ENCODE measurements at regions not wholly inside any gene's neighbourhood (a gene's known extent, or its start where the extent isn't known, plus 50 kb on each side); places are given as distances from the start of the nearest gene placed in this dataset.
"Not testable (repeated sequence)": the region's sequence is repeated elsewhere in the genome, so short reads cannot be mapped to it uniquely, and the experiment has no call there.

DNA sequence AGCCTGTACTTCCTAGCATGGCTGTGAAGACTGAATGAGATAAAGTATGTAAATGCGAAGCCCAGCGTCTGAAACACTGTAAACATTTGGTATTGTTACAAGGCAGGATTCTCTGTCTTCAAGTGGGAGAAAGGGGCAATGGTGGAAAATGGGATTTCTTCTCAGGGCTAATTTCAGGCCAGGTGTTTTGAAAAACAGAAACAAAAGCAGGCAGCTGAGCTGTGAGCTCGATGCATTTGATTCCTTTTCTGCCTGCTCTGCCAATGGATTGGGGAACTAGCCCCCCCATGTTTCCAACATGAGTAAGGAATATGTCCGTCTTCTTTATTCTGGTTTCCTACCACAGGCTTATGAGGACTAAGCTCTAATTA is 732.1 kb upstream of the AUTS2 start:
- no peak for DNase-seq
- H3K27ac ChIP-seq: no peak overlapping the region
- intact Hi-C loops (cut with DNase I): no loop called here
- H3K27me3 ChIP-seq: no peaks in the 10 kb centered on the region
- H3K4me1 ChIP-seq: no peaks in the 10 kb centered on the region
- no peak overlapping the region for H3K4me3 ChIP-seq
- H3K9me3 ChIP-seq: no peaks in the 10 kb centered on the region
- no peaks in the 10 kb centered on the region for H3K36me3 ChIP-seq
- 58 to 59% methylated on average over 4 of the region's 4 CpGs for WGBS, 2 donors
- TF ChIP-seq CTCF (IDR thresholded peaks at IDR 0.05): no peak
- no peak for TF ChIP-seq POLR2A (IDR thresholded peaks at IDR 0.05)

DNA sequence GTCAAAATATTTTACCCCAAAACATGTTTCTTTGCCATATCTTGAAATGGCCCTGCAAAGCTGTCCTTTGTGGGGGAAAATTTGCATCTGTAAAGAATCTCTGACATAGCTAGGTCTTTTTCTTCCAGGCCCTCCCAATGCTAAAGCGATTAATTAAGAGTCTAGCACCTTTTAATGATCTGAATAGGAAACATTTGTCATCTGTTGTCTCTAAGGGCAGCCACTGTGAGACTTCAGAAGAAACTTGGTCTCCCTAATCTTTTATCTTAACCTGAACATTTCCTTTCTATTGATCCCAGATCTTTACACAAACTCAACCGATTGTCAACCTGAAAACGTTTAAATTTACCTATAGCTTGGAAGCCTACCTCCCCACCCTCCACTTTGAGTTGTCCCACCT is 731.6 kb upstream of the AUTS2 start:
- 52 to 54% methylated on average over 3 of the region's 3 CpGs for WGBS, 2 donors
- H3K4me1 ChIP-seq; H3K27ac ChIP-seq; H3K27me3 ChIP-seq; intact Hi-C loops (cut with DNase I); DNase-seq; H3K4me3 ChIP-seq; H3K9me3 ChIP-seq; H3K36me3 ChIP-seq: not testable (repeated sequence)

- TF ChIP-seq POLR2A (IDR thresholded peaks at IDR 0.05): no peak
- TF ChIP-seq CTCF (IDR thresholded peaks at IDR 0.05): no peak
- H3K9me3 ChIP-seq: no peaks in the 10 kb centered on the region
Measured at GRCh38 chr7:68868978-68869377, 729.3 kb upstream of the AUTS2 start.

GRCh38 chr7:68873616-68874015 is 724.7 kb upstream of the AUTS2 start:
- no peak for TF ChIP-seq POLR2A (IDR thresholded peaks at IDR 0.05)
- no peak for TF ChIP-seq CTCF (IDR thresholded peaks at IDR 0.05)
- Histone ChIP-seq H3K4me1 (no peaks in the 10 kb centered on the region), H3K4me3 (no peak overlapping the region), H3K36me3 (no peaks in the 10 kb centered on the region), H3K9me3 (no peaks in the 10 kb centered on the region), H3K27ac (no peak overlapping the region), H3K27me3 (no peaks in the 10 kb centered on the region)
- DNase-seq: no peak
- WGBS, 2 donors: 71 to 90% methylated on average over 5 of the region's 5 CpGs
- intact Hi-C loops (cut with DNase I): no loop called here

More at GRCh38 chr7:68868978-68869377, 729.3 kb upstream of the AUTS2 start:
- no peak overlapping the region for H3K27ac ChIP-seq
- H3K36me3 ChIP-seq: no peaks in the 10 kb centered on the region
- 58 to 88% methylated on average over 1 to 3 of the region's 6 CpGs for WGBS, 2 donors
- DNase-seq: no peak
- H3K4me3 ChIP-seq: no peak overlapping the region
- H3K4me1 ChIP-seq: no peaks in the 10 kb centered on the region
- no peaks in the 10 kb centered on the region for H3K27me3 ChIP-seq
- intact Hi-C loops (cut with DNase I): no loop called here

- Histone ChIP-seq H3K4me3 (no peak overlapping the region), H3K4me1 (no peaks in the 10 kb centered on the region), H3K9me3 (no peaks in the 10 kb centered on the region), H3K27me3 (no peaks in the 10 kb centered on the region), H3K27ac (no peak overlapping the region), H3K36me3 (no peaks in the 10 kb centered on the region)
- DNase-seq: no peak
- 45 to 52% methylated on average over 2 of the region's 2 CpGs for WGBS, 2 donors
- TF ChIP-seq CTCF (IDR thresholded peaks at IDR 0.05) (no peak), POLR2A (IDR thresholded peaks at IDR 0.05) (no peak)
- intact Hi-C loops (cut with DNase I): no loop called here
Measured at GRCh38 chr7:68875857-68876256, 722.4 kb upstream of the AUTS2 start.

GRCh38 chr7:68887116-68887515 is 711.2 kb upstream of the AUTS2 start:
- DNase-seq; H3K4me3 ChIP-seq; H3K27me3 ChIP-seq; intact Hi-C loops (cut with DNase I); H3K36me3 ChIP-seq; H3K27ac ChIP-seq; H3K4me1 ChIP-seq; H3K9me3 ChIP-seq: not testable (repeated sequence)
- WGBS, 2 donors: 92 to 100% methylated on average over 1 of the region's 1 CpG
